ENCODE measurements at regions not wholly inside any gene's neighbourhood (a gene's known extent, or its start where the extent isn't known, plus 50 kb on each side); places are given as distances from the start of the nearest gene placed in this dataset.

GRCh38 chr13:44819245-44819644 lies 170.0 kb downstream of the NUFIP1 start (continued):
- TF ChIP-seq FOSL1 (tag; conservative IDR thresholded peaks at IDR 0.05) = peak; percentile 81
- no peak for TF ChIP-seq POU5F1 (IDR thresholded peaks at IDR 0.05; ENCODE audit: borderline replicate concordance, low read depth, low read length, partially characterized antibody)
- TF ChIP-seq ZBTB1 (CRISPR knock-in tag; IDR thresholded peaks at IDR 0.05; ENCODE audit: borderline replicate concordance, low read depth) = no peak
- no peak for TF ChIP-seq CBX5 (IDR thresholded peaks at IDR 0.05; ENCODE audit: borderline replicate concordance, low read depth)
- no peak for TF ChIP-seq JUNB (CRISPR knock-in tag; conservative IDR thresholded peaks at IDR 0.05)
- TF ChIP-seq CBFB (CRISPR knock-in tag; IDR thresholded peaks at IDR 0.05) = no peak
- no peak for TF ChIP-seq ZNF79 (CRISPR knock-in tag; IDR thresholded peaks at IDR 0.05; ENCODE audit: low read depth)
- no peak for TF ChIP-seq SLC30A9 (CRISPR knock-in tag; IDR thresholded peaks at IDR 0.05)
- TF ChIP-seq, protein P1, sequence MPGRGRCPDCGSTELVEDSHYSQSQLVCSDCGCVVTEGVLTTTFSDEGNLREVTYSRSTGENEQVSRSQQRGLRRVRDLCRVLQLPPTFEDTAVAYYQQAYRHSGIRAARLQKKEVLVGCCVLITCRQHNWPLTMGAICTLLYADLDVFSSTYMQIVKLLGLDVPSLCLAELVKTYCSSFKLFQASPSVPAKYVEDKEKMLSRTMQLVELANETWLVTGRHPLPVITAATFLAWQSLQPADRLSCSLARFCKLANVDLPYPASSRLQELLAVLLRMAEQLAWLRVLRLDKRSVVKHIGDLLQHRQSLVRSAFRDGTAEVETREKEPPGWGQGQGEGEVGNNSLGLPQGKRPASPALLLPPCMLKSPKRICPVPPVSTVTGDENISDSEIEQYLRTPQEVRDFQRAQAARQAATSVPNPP (IDR thresholded peaks at IDR 0.05; ENCODE audit: borderline replicate concordance, insufficient read depth, insufficient read length) = no peak
- no peak for TF ChIP-seq ZNF324 (CRISPR knock-in tag; IDR thresholded peaks at IDR 0.05)
- no peak for TF ChIP-seq HSF4 (CRISPR knock-in tag; IDR thresholded peaks at IDR 0.05; ENCODE audit: borderline replicate concordance)
- no peak for TF ChIP-seq ZNF239 (CRISPR knock-in tag; IDR thresholded peaks at IDR 0.05)
- TF ChIP-seq MCM2 (IDR thresholded peaks at IDR 0.05; ENCODE audit: low read depth) = no peak
- no peak for TF ChIP-seq PHB2 (IDR thresholded peaks at IDR 0.05; ENCODE audit: low read depth)
- no peak for TF ChIP-seq PHB (CRISPR knock-in tag; IDR thresholded peaks at IDR 0.05)
- TF ChIP-seq GTF2B (IDR thresholded peaks at IDR 0.05; ENCODE audit: extremely low read depth, insufficient read length) = no peak
- TF ChIP-seq ZNF274 (IDR thresholded peaks at IDR 0.05; ENCODE audit: borderline replicate concordance, low read depth, low read length) = no peak
- no peak for TF ChIP-seq TARDBP (IDR thresholded peaks at IDR 0.05)
- TF ChIP-seq JUN (IDR thresholded peaks at IDR 0.05; ENCODE audit: borderline replicate concordance, low read depth, low read length) = peak; percentile 35; the same call in 1 of the 2 replicates
- TF ChIP-seq JUN (CRISPR knock-in tag; IDR thresholded peaks at IDR 0.05; ENCODE audit: borderline replicate concordance) = no peak
- no peak for TF ChIP-seq ZNF165 (CRISPR knock-in tag; IDR thresholded peaks at IDR 0.05; ENCODE audit: borderline replicate concordance)
- no peak for TF ChIP-seq TFAP4 (CRISPR knock-in tag; IDR thresholded peaks at IDR 0.05; ENCODE audit: borderline replicate concordance)
- TF ChIP-seq POLR2A (conservative IDR thresholded peaks at IDR 0.05) = no peak
- no peak for TF ChIP-seq NCOA1 (IDR thresholded peaks at IDR 0.05; ENCODE audit: low read depth)
- TF ChIP-seq BMI1 (IDR thresholded peaks at IDR 0.05; ENCODE audit: low read length) = no peak
- no peak for TF ChIP-seq PURB (CRISPR knock-in tag; IDR thresholded peaks at IDR 0.05; ENCODE audit: low read depth)
- TF ChIP-seq NFIC (IDR thresholded peaks at IDR 0.05) = no peak
- TF ChIP-seq ZNF785 (CRISPR knock-in tag; IDR thresholded peaks at IDR 0.05) = no peak
- TF ChIP-seq JUND (IDR thresholded peaks at IDR 0.05; ENCODE audit: borderline replicate concordance, low read depth, low read length) = peak; percentile 36; the same call in 1 of the 2 replicates
- peak; percentile 56; the same call in 1 of the 3 replicates for TF ChIP-seq JUND (tag; IDR thresholded peaks at IDR 0.05; ENCODE audit: borderline replicate concordance, low read depth, low read length)
- TF ChIP-seq FOXA1 (IDR thresholded peaks at IDR 0.05; ENCODE audit: borderline replicate concordance) = no peak
